Retinal pigment epithelial cell (primary cell): ENCODE measurements at regions not wholly inside any gene's neighbourhood (a gene's known extent, or its start where the extent isn't known, plus 50 kb on each side); places are given as distances from the start of the nearest gene placed in this dataset.

Source experiments
- DNase-seq: peaks from one replicate; pipeline ENCODE4 v3.0.0-alpha.2; 2010; ENCODE audit warnings: low read depth
- H3K4me3 ChIP-seq: 2 replicates; pipeline ENCODE4 v1.5.1; 2011; ENCODE audit warnings: mild to moderate bottlenecking, low read length, control low read depth, moderate library complexity
- TF ChIP-seq, protein P1 (sequence below): conservative IDR thresholded peaks from 2 replicates; pipeline ENCODE4 v1.5.1; 2011; ENCODE audit warnings: low read depth, low read length, control low read depth, inconsistent platforms

DNA sequence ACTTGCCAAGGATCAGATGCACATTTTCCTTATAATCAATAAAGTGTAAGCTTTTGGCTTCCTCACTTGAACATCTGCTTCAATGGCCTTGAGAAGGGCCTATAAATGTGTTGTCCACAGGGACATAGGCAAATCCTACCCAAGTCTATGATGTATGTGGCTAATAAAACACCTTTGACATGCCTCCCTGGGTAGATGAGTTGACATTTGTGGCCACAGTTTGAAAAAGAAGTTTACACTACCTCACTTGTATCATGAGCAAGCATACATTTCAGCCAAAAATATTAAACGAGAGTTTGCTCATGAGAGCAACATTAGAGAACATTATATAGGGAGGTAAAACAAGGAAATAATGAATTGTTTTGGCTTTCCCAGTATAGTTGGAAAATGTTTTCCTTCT, 1067.7 kb downstream of the C4orf33 start:
- H3K4me3 ChIP-seq, result no peak overlapping the region
- no peak for DNase-seq
- TF ChIP-seq, protein P1, sequence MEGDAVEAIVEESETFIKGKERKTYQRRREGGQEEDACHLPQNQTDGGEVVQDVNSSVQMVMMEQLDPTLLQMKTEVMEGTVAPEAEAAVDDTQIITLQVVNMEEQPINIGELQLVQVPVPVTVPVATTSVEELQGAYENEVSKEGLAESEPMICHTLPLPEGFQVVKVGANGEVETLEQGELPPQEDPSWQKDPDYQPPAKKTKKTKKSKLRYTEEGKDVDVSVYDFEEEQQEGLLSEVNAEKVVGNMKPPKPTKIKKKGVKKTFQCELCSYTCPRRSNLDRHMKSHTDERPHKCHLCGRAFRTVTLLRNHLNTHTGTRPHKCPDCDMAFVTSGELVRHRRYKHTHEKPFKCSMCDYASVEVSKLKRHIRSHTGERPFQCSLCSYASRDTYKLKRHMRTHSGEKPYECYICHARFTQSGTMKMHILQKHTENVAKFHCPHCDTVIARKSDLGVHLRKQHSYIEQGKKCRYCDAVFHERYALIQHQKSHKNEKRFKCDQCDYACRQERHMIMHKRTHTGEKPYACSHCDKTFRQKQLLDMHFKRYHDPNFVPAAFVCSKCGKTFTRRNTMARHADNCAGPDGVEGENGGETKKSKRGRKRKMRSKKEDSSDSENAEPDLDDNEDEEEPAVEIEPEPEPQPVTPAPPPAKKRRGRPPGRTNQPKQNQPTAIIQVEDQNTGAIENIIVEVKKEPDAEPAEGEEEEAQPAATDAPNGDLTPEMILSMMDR, result no peak

DNA sequence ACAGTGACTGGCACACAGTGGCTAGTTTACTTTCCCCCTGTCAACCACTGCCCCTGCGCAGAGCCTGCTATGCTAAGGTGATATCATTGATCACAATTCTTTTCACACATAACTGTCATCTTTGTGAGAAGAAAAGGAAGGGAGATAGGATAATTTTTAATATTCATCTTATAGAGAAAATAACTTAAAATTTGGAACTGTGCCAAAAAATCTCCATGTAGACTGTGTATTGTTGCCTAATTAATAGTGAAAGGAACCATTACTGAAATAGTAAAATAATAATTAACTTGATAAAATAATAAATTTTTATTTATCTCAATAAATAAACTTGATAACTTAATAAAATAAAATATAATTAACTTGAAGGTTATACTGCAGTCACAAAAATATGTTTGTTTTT, 1069.4 kb downstream of the C4orf33 start:
- DNase-seq, result no peak
- H3K4me3 ChIP-seq, result no peak overlapping the region
- TF ChIP-seq, protein P1, result no peak

DNA sequence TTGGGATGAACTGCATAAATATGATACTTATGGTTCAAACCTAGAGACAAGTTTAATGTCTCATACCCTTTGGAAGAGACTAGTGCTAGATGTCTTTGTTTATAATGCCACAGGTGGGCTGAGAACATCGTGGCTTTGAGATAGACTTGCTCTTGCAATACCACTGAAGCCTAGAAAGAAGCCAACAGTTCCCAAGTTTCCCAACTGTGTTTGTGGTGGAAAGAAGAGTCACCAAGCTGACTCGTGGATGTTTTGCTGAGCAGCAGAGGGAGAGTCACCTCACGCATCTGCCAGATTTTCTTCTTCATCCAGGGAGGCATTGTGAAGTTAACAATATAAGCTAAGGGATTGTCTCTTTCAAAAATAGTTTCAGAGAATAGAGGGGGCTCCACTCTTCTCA, 1076.2 kb downstream of the C4orf33 start:
- no peak overlapping the region for H3K4me3 ChIP-seq
- DNase-seq, result no peak

DNA sequence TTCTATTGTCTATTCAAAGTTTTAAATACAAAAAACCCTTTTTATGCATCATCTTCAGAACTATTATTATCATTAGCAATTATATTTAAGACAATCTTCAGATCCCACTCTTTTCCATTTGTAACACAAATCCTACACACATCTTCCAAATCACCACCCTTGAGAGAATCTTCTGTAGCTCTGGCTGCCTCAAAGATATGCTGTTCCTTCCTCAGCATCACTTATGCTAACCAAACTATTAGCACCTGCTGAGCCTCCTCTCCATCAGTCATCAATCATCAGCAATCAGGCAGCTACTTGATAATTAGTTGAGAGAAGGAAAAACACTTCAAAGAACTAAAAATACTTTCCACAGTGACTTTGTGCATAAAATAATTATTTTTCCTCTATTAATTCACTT, 1082.2 kb downstream of the C4orf33 start:
- no peak for DNase-seq
- TF ChIP-seq, protein P1, result no peak

More for the DNA sequence above, 1076.2 kb downstream of the C4orf33 start:
- TF ChIP-seq, protein P1, result no peak

DNA sequence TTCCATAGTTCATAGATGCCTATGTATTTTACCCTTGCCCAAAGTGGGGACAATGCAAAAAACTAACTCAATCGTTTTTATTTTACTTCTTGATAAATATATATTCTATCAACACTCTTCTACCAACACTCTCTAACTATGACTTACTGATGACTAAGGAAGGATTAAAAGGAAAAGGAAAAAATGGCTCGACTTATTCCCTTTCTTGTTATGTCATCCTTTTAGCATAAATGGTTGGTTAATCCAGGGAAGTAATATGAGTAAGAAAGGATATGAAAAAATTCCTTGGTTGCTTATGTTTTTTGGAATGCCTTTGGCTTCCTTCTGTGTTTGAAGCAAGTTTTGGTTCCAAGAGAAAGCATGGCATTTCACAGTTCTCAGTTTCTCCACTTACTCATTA, 1087.1 kb downstream of the C4orf33 start:
- TF ChIP-seq, protein P1, result no peak
- H3K4me3 ChIP-seq, result no peak overlapping the region
- no peak for DNase-seq

More for the DNA sequence above, 1082.2 kb downstream of the C4orf33 start:
- no peak overlapping the region for H3K4me3 ChIP-seq

DNA sequence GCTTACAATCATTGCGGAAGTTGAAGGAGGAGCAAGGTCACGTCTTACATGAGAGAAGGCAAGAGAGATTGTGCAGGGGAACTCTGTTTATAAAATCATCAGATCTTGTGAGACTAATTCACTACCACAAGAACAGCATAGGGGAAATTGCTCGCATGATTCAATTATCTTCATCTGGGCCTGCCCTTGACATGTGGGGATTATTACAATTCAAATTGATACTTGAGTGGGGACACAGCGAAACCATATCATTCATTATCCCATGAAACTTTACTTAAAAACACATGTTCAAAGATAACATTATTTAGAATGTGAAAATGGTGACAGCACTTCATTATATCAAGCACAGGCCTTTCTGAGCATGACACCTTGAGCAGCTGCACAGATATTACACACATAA, 1087.8 kb downstream of the C4orf33 start:
- TF ChIP-seq, protein P1, result no peak
- DNase-seq, result no peak
- H3K4me3 ChIP-seq, result no peak overlapping the region

DNA sequence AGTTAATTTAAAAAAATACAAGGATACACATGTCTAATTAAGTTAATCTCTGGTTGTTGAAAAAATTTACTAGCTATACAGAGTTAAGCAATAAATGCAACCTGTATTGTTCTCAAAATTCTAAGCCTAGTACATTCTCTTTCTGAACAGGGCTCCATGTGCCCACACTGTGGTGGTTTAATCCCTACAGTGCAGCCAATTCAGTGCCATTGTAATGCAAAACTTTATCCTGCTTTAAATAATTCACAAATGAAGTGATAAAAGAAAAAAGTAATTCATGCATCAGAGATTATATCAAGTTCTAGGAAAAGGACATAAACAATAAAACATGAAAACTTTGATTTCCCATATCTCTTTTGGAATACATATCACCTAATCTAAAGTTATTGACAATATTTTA, 1089.2 kb downstream of the C4orf33 start:
- H3K4me3 ChIP-seq, result no peak overlapping the region
- no peak for DNase-seq
- TF ChIP-seq, protein P1, result no peak
